ENCODE measurements at regions not wholly inside any gene's neighbourhood (a gene's known extent, or its start where the extent isn't known, plus 50 kb on each side); places are given as distances from the start of the nearest gene placed in this dataset.
"Not testable (repeated sequence)": the region's sequence is repeated elsewhere in the genome, so short reads cannot be mapped to it uniquely, and the experiment has no call there.

- DNase-seq (ENCODE audit: low read depth in 2 of 2), result no peak
These were observed 104.6 kb upstream of the GPBP1 start for GRCh38 chr5:57069115-57069835.

- no peak for DNase-seq (ENCODE audit: low read depth in 2 of 2)
These were observed 101.5 kb upstream of the GPBP1 start for GRCh38 chr5:57072218-57072892.

- no peak for DNase-seq (ENCODE audit: low read depth in 2 of 2)
These were observed 91.3 kb upstream of the GPBP1 start for GRCh38 chr5:57082441-57083067.

GRCh38 chr5:57085306-57086081 is 88.4 kb upstream of the GPBP1 start:
- no peak for DNase-seq (ENCODE audit: low read depth in 2 of 2)

GRCh38 chr5:57087947-57088346 is 85.9 kb upstream of the GPBP1 start:
- DNase-seq (ENCODE audit: low read depth in 2 of 2), result not testable (repeated sequence)

- no peak for DNase-seq (ENCODE audit: low read depth in 2 of 2)
These were observed 78.8 kb upstream of the GPBP1 start for GRCh38 chr5:57094753-57095683.

- no peak for DNase-seq (ENCODE audit: low read depth in 2 of 2)
These were observed 76.3 kb upstream of the GPBP1 start for GRCh38 chr5:57097526-57097925.

- no peak for DNase-seq (ENCODE audit: low read depth in 2 of 2)
These were observed 71.5 kb upstream of the GPBP1 start for GRCh38 chr5:57102189-57102904.

GRCh38 chr5:57102905-57103255 is 71.0 kb upstream of the GPBP1 start:
- DNase-seq (ENCODE audit: low read depth in 2 of 2), result no peak

GRCh38 chr5:57103317-57103907 is 70.4 kb upstream of the GPBP1 start:
- no peak for DNase-seq (ENCODE audit: low read depth in 2 of 2)

GRCh38 chr5:57106661-57107060 is 67.2 kb upstream of the GPBP1 start:
- no peak for DNase-seq (ENCODE audit: low read depth in 2 of 2)

GRCh38 chr5:57111993-57112392 is 61.9 kb upstream of the GPBP1 start:
- no peak for DNase-seq (ENCODE audit: low read depth in 2 of 2)

- DNase-seq (ENCODE audit: low read depth in 2 of 2), result no peak
These were observed 60.4 kb upstream of the GPBP1 start for GRCh38 chr5:57113481-57113880.

- DNase-seq (ENCODE audit: low read depth in 2 of 2), result peak; percentile 24 to 44
These were observed 56.3 kb upstream of the GPBP1 start for GRCh38 chr5:57117596-57117995.

GRCh38 chr5:57119031-57119430 is 54.8 kb upstream of the GPBP1 start:
- DNase-seq (ENCODE audit: low read depth in 2 of 2), result no peak

GRCh38 chr5:57124014-57124413 is 49.8 kb upstream of the GPBP1 start:
- no peak for DNase-seq (ENCODE audit: low read depth in 2 of 2)
